ENCODE measurements at regions not wholly inside any gene's neighbourhood (a gene's known extent, or its start where the extent isn't known, plus 50 kb on each side); places are given as distances from the start of the nearest gene placed in this dataset.
A peak's percentile ranks its signal among the peaks of the same experiment; 100 is the strongest.
"Not testable (repeated sequence)": the region's sequence is repeated elsewhere in the genome, so short reads cannot be mapped to it uniquely, and the experiment has no call there.

GRCh38 chr6:157753801-157754200 is 69.2 kb upstream of the SNX9 start:
- not testable (repeated sequence) for H4K8ac ChIP-seq (ENCODE audit: low read depth, low read length); DNase-seq; H3K9ac ChIP-seq (ENCODE audit: low read length); H3K79me1 ChIP-seq (ENCODE audit: low read length); H4K5ac ChIP-seq (ENCODE audit: low read length); H3K27ac ChIP-seq (ENCODE audit: low read depth, low read length); H2BK5ac ChIP-seq (ENCODE audit: low read length); H3K27me3 ChIP-seq (ENCODE audit: insufficient read depth, low read length, poor library complexity); H3K4me3 ChIP-seq (ENCODE audit: low read length); H3K23ac ChIP-seq (ENCODE audit: low read length); H3K4me2 ChIP-seq (ENCODE audit: low read length); H3K18ac ChIP-seq (ENCODE audit: low read length); H3K79me2 ChIP-seq (ENCODE audit: control insufficient read depth, insufficient read depth, low read length); H3K4ac ChIP-seq (ENCODE audit: low read depth, low read length); H2BK15ac ChIP-seq (replicated peaks; ENCODE audit: low read depth); H3K4me1 ChIP-seq (ENCODE audit: control insufficient read depth, low read depth, low read length); H2BK120ac ChIP-seq (ENCODE audit: low read depth, low read length); H3K56ac ChIP-seq (ENCODE audit: low read length); H2AK5ac ChIP-seq (ENCODE audit: low read length); H3K36me3 ChIP-seq (ENCODE audit: control insufficient read depth, insufficient read depth, low read length)
- WGBS (ENCODE audit: extremely low coverage, insufficient coverage, low lambda C conversion rate): no CpG with 5 or more reads among the region's 4 CpGs

- Histone ChIP-seq H2BK120ac (ENCODE audit: low read depth, low read length) (no peak overlapping the region), H3K4me3 (ENCODE audit: low read length) (no peak overlapping the region), H3K56ac (ENCODE audit: low read length) (no peak overlapping the region), H3K23ac (ENCODE audit: low read length) (no peak overlapping the region), H3K79me2 (ENCODE audit: control insufficient read depth, insufficient read depth, low read length) (no peaks in the 10 kb centered on the region), H3K4ac (ENCODE audit: low read depth, low read length) (no peak overlapping the region), H3K9ac (ENCODE audit: low read length) (no peak overlapping the region), H2AK5ac (ENCODE audit: low read length) (no peak overlapping the region), H2BK15ac (replicated peaks; ENCODE audit: low read depth) (no peak overlapping the region), H4K5ac (ENCODE audit: low read length) (no peak overlapping the region), H2BK5ac (ENCODE audit: low read length) (no peak overlapping the region), H4K8ac (ENCODE audit: low read depth, low read length) (no peak overlapping the region), H3K4me1 (ENCODE audit: control insufficient read depth, low read depth, low read length) (no peaks in the 10 kb centered on the region), H3K18ac (ENCODE audit: low read length) (no peak overlapping the region), H3K27me3 (ENCODE audit: insufficient read depth, low read length, poor library complexity) (no peaks in the 10 kb centered on the region), H3K27ac (ENCODE audit: low read depth, low read length) (no peak overlapping the region), H3K36me3 (ENCODE audit: control insufficient read depth, insufficient read depth, low read length) (no peaks in the 10 kb centered on the region), H3K4me2 (ENCODE audit: low read length) (no peak overlapping the region), H3K79me1 (ENCODE audit: low read length) (no peaks in the 10 kb centered on the region)
- no peak for DNase-seq
- WGBS (ENCODE audit: extremely low coverage, insufficient coverage, low lambda C conversion rate): no CpG with 5 or more reads among the region's 7 CpGs
Measured at GRCh38 chr6:157754351-157754750, 68.7 kb upstream of the SNX9 start.

GRCh38 chr6:157755032-157755745 is 67.9 kb upstream of the SNX9 start:
- H4K8ac ChIP-seq (ENCODE audit: low read depth, low read length): no peak overlapping the region
- no peak overlapping the region for H2BK5ac ChIP-seq (ENCODE audit: low read length)
- H2AK5ac ChIP-seq (ENCODE audit: low read length): no peak overlapping the region
- H3K4ac ChIP-seq (ENCODE audit: low read depth, low read length): no peak overlapping the region
- H2BK120ac ChIP-seq (ENCODE audit: low read depth, low read length): no peak overlapping the region
- no peaks in the 10 kb centered on the region for H3K27me3 ChIP-seq (ENCODE audit: insufficient read depth, low read length, poor library complexity)
- H3K4me3 ChIP-seq (ENCODE audit: low read length): no peak overlapping the region
- H3K79me2 ChIP-seq (ENCODE audit: control insufficient read depth, insufficient read depth, low read length): no peaks in the 10 kb centered on the region
- no peaks in the 10 kb centered on the region for H3K4me1 ChIP-seq (ENCODE audit: control insufficient read depth, low read depth, low read length)
- no CpG with 5 or more reads among the region's 12 CpGs for WGBS (ENCODE audit: extremely low coverage, insufficient coverage, low lambda C conversion rate)
- H3K9ac ChIP-seq (ENCODE audit: low read length): no peak overlapping the region
- H3K23ac ChIP-seq (ENCODE audit: low read length): no peak overlapping the region
- no peak overlapping the region for H3K27ac ChIP-seq (ENCODE audit: low read depth, low read length)
- no peak overlapping the region for H3K4me2 ChIP-seq (ENCODE audit: low read length)
- no peak overlapping the region for H3K18ac ChIP-seq (ENCODE audit: low read length)
- H3K56ac ChIP-seq (ENCODE audit: low read length): no peak overlapping the region
- H3K79me1 ChIP-seq (ENCODE audit: low read length): no peaks in the 10 kb centered on the region
- peak; percentile 46 for DNase-seq
- H3K36me3 ChIP-seq (ENCODE audit: control insufficient read depth, insufficient read depth, low read length): no peaks in the 10 kb centered on the region
- H4K5ac ChIP-seq (ENCODE audit: low read length): no peak overlapping the region
- H2BK15ac ChIP-seq (replicated peaks; ENCODE audit: low read depth): no peak overlapping the region

GRCh38 chr6:157755746-157756411 is 67.2 kb upstream of the SNX9 start:
- Histone ChIP-seq H2BK120ac (ENCODE audit: low read depth, low read length) (no peak overlapping the region), H3K4me1 (ENCODE audit: control insufficient read depth, low read depth, low read length) (no peaks in the 10 kb centered on the region), H3K27me3 (ENCODE audit: insufficient read depth, low read length, poor library complexity) (no peaks in the 10 kb centered on the region), H3K4me3 (ENCODE audit: low read length) (no peak overlapping the region), H3K4me2 (ENCODE audit: low read length) (no peak overlapping the region), H3K9ac (ENCODE audit: low read length) (no peak overlapping the region), H3K23ac (ENCODE audit: low read length) (no peak overlapping the region), H3K4ac (ENCODE audit: low read depth, low read length) (no peak overlapping the region), H3K56ac (ENCODE audit: low read length) (no peak overlapping the region), H2BK5ac (ENCODE audit: low read length) (no peak overlapping the region), H3K18ac (ENCODE audit: low read length) (no peak overlapping the region), H2BK15ac (replicated peaks; ENCODE audit: low read depth) (no peak overlapping the region), H2AK5ac (ENCODE audit: low read length) (no peak overlapping the region), H3K27ac (ENCODE audit: low read depth, low read length) (no peak overlapping the region), H3K79me2 (ENCODE audit: control insufficient read depth, insufficient read depth, low read length) (no peaks in the 10 kb centered on the region), H4K8ac (ENCODE audit: low read depth, low read length) (no peak overlapping the region), H3K79me1 (ENCODE audit: low read length) (no peaks in the 10 kb centered on the region), H3K36me3 (ENCODE audit: control insufficient read depth, insufficient read depth, low read length) (no peaks in the 10 kb centered on the region), H4K5ac (ENCODE audit: low read length) (no peak overlapping the region)
- DNase-seq: no peak
- WGBS (ENCODE audit: extremely low coverage, insufficient coverage, low lambda C conversion rate): no CpG with 5 or more reads among the region's 3 CpGs

- Histone ChIP-seq H3K4me2 (ENCODE audit: low read length) (no peak overlapping the region), H4K8ac (ENCODE audit: low read depth, low read length) (no peak overlapping the region), H3K27me3 (ENCODE audit: insufficient read depth, low read length, poor library complexity) (no peaks in the 10 kb centered on the region), H3K56ac (ENCODE audit: low read length) (peak overlapping the region; percentile 62), H3K23ac (ENCODE audit: low read length) (no peak overlapping the region), H4K5ac (ENCODE audit: low read length) (no peak overlapping the region), H2AK5ac (ENCODE audit: low read length) (no peak overlapping the region), H3K27ac (ENCODE audit: low read depth, low read length) (no peak overlapping the region), H2BK15ac (replicated peaks; ENCODE audit: low read depth) (no peak overlapping the region), H3K4me1 (ENCODE audit: control insufficient read depth, low read depth, low read length) (no peaks in the 10 kb centered on the region), H3K4me3 (ENCODE audit: low read length) (no peak overlapping the region), H3K79me2 (ENCODE audit: control insufficient read depth, insufficient read depth, low read length) (no peaks in the 10 kb centered on the region), H3K4ac (ENCODE audit: low read depth, low read length) (no peak overlapping the region), H3K79me1 (ENCODE audit: low read length) (no peaks in the 10 kb centered on the region), H3K36me3 (ENCODE audit: control insufficient read depth, insufficient read depth, low read length) (no peaks in the 10 kb centered on the region), H3K9ac (ENCODE audit: low read length) (peak overlapping the region; percentile 38), H2BK120ac (ENCODE audit: low read depth, low read length) (no peak overlapping the region), H3K18ac (ENCODE audit: low read length) (no peak overlapping the region), H2BK5ac (ENCODE audit: low read length) (no peak overlapping the region)
- no CpG with 5 or more reads among the region's 19 CpGs for WGBS (ENCODE audit: extremely low coverage, insufficient coverage, low lambda C conversion rate)
- peak; percentile 91 for DNase-seq
Measured at GRCh38 chr6:157756708-157757429, 66.2 kb upstream of the SNX9 start.
